ENCODE measurements at regions not wholly inside any gene's neighbourhood (a gene's known extent, or its start where the extent isn't known, plus 50 kb on each side); places are given as distances from the start of the nearest gene placed in this dataset.

DNA sequence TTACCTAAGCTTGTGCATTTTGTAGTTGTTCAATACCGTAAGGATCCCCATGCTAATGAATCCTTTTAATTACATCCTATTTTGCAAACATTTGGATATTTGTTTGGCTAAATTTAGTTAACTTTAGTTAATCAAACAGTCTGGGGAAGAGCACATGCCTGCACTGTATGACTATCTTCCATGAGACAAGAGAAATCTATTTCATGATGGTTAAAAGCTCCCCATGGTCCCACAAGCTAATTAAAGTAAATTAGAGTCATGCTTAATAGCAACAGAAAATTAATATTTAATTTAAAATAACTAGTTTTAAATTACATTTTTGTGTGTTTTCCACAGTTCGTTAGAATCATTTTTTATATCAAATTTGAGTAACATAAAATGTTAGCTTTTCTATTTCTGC, 95.4 kb upstream of the S1PR1 start:
- no peak overlapping the region for H3K27ac Mint-ChIP-seq (ENCODE audit: unreplicated experiment)
- H3K27me3 Mint-ChIP-seq (ENCODE audit: unreplicated experiment) = peaks cover 1% of the 10 kb centered on the region
- DNase-seq (ENCODE audit: low spot score) = no peak
- H3K36me3 Mint-ChIP-seq (ENCODE audit: low read depth, unreplicated experiment) = no peaks in the 10 kb centered on the region
- no peak overlapping the region for H3K4me3 Mint-ChIP-seq (ENCODE audit: unreplicated experiment)
- TF ChIP-seq CTCF (IDR thresholded peaks at IDR 0.05; ENCODE audit: unreplicated experiment) = no peak
- peaks cover 21% of the 10 kb centered on the region for H3K4me1 Mint-ChIP-seq (ENCODE audit: unreplicated experiment)
- H3K9me3 Mint-ChIP-seq (ENCODE audit: unreplicated experiment) = no peaks in the 10 kb centered on the region

- no peak for TF ChIP-seq CTCF (IDR thresholded peaks at IDR 0.05; ENCODE audit: unreplicated experiment)
- Mint-ChIP-seq H3K9me3 (ENCODE audit: unreplicated experiment) (no peaks in the 10 kb centered on the region), H3K4me3 (ENCODE audit: unreplicated experiment) (no peak overlapping the region), H3K36me3 (ENCODE audit: low read depth, unreplicated experiment) (no peaks in the 10 kb centered on the region), H3K27me3 (ENCODE audit: unreplicated experiment) (peaks cover 1% of the 10 kb centered on the region), H3K27ac (ENCODE audit: unreplicated experiment) (no peak overlapping the region), H3K4me1 (ENCODE audit: unreplicated experiment) (peaks cover 25% of the 10 kb centered on the region)
- DNase-seq (ENCODE audit: low spot score) = no peak
Observed at GRCh38 chr1:101139821-101140718, 96.7 kb upstream of the S1PR1 start.

- Mint-ChIP-seq H3K9me3 (ENCODE audit: unreplicated experiment) (no peaks in the 10 kb centered on the region), H3K4me1 (ENCODE audit: unreplicated experiment) (peaks cover 34% of the 10 kb centered on the region), H3K4me3 (ENCODE audit: unreplicated experiment) (no peak overlapping the region), H3K36me3 (ENCODE audit: low read depth, unreplicated experiment) (no peaks in the 10 kb centered on the region), H3K27me3 (ENCODE audit: unreplicated experiment) (peaks cover 1% of the 10 kb centered on the region), H3K27ac (ENCODE audit: unreplicated experiment) (no peak overlapping the region)
- DNase-seq (ENCODE audit: low spot score) = no peak
- no peak for TF ChIP-seq CTCF (IDR thresholded peaks at IDR 0.05; ENCODE audit: unreplicated experiment)
Observed at GRCh38 chr1:101139130-101139529, 97.7 kb upstream of the S1PR1 start.

DNA sequence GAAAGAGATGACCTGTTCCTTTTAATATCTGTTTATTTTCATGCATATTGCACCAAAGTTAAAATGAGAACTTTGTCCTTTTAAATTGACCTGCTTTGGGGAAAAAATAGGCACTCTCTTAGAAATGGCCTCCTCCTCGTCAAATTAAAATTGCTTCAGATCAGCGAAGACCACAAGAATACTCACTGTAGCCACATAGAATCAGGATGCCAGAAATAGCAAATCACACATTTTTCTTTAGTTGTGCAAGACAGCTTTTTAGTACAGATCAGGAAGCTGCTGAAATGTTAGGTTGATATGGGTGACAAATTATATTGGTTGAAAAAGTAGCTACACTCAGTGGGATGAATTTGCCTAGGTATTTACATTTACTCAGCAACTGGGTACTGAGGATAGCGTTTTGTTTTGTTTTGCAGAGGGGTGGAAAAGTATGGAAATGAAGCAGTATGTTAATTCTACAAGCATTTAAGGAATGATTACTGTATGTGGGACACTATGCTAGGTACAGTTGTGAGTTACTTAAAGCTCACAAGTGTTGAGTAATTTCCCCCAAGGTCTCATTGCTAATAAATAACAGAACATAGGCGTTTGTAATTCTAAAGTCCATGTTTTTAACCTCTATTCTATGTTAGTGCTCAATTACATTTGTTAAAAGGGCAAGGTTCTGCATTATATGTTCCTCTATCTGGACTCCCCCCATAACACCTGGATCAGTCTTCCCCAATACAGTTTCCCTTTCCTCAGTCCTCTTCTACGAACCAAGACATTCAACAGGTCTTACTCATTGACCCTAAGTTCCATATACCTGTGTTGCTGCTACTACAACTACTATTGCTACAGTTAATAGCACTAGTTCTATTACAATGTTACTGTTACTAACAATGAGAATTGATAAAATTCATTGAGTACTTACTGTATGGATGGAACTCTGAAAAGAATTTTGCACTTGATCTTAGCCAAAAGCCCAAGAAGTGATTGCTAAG, 99.4 kb upstream of the S1PR1 start:
- Mint-ChIP-seq H3K9me3 (ENCODE audit: unreplicated experiment) (no peaks in the 10 kb centered on the region), H3K27ac (ENCODE audit: unreplicated experiment) (no peak overlapping the region), H3K4me1 (ENCODE audit: unreplicated experiment) (peaks cover 36% of the 10 kb centered on the region), H3K4me3 (ENCODE audit: unreplicated experiment) (no peak overlapping the region), H3K27me3 (ENCODE audit: unreplicated experiment) (peaks cover 1% of the 10 kb centered on the region), H3K36me3 (ENCODE audit: low read depth, unreplicated experiment) (no peaks in the 10 kb centered on the region)
- TF ChIP-seq CTCF (IDR thresholded peaks at IDR 0.05; ENCODE audit: unreplicated experiment) = no peak
- no peak for DNase-seq (ENCODE audit: low spot score)
